H1 (cell line): ENCODE measurements at regions not wholly inside any gene's neighbourhood (a gene's known extent, or its start where the extent isn't known, plus 50 kb on each side); places are given as distances from the start of the nearest gene placed in this dataset.

Source experiments
- CTCF ChIA-PET: fragments of 300-600 bp; sonication (Branson Sonifier 250); formaldehyde crosslinking; loops from one replicate; lab custom pipeline; 2021; ENCODE audit not compliant: partially characterized antibody; lab: Charles Lee
- POLR2A ChIA-PET: fragments of 300-600 bp; sonication (Branson Sonifier 250); formaldehyde crosslinking; loops from one replicate; lab custom pipeline; 2021; ENCODE audit warnings: inconsistent platforms; ENCODE audit not compliant: partially characterized antibody; lab: Charles Lee
- DNase-seq, 2 experiments: peaks; one replicate each; pipeline versions ENCODE4 v3.0.0 to v3.0.0-alpha.2; 2010 to 2022; ENCODE audit warnings: low spot score in 2 of 2, low read depth in 1 of 2, mixed read lengths in 1 of 2
- FAIRE-seq: peaks from 2 replicates; lab custom pipeline; 2011; peaks lifted over from hg19 to GRCh38; lab: Jason Lieb, UNC
- H2AFZ ChIP-seq: 2 replicates; pipeline ENCODE4 v1.8.1; 2012; ENCODE audit warnings: low read length, inconsistent platforms
- H2AK5ac ChIP-seq: 2 replicates; pipeline ENCODE4 v1.6.1; 2013; ENCODE audit warnings: low read depth, low read length
- H2BK120ac ChIP-seq: replicated peaks from 2 replicates; pipeline ENCODE3; 2013; ENCODE audit warnings: low read depth, low read length, inconsistent platforms
- H2BK12ac ChIP-seq: 2 replicates; pipeline ENCODE4 v1.6.1; 2013; ENCODE audit warnings: low read depth, low read length
- H2BK15ac ChIP-seq: 2 replicates; pipeline ENCODE4 v1.6.1; 2013; ENCODE audit warnings: low read length
- H2BK20ac ChIP-seq: 2 replicates; pipeline ENCODE4 v1.6.1; 2013; ENCODE audit warnings: low read length
- H2BK5ac ChIP-seq: 2 replicates; pipeline ENCODE4 v1.6.1; 2013; ENCODE audit warnings: low read depth, low read length
- H3K14ac ChIP-seq: 2 replicates; pipeline ENCODE4 v1.6.1; 2013; ENCODE audit warnings: inconsistent platforms; ENCODE audit not compliant: insufficient read length
- H3K18ac ChIP-seq: 2 replicates; pipeline ENCODE4 v1.6.1; 2013; ENCODE audit warnings: low read length; ENCODE audit errors: extremely low read depth
- H3K23ac ChIP-seq: 2 replicates; pipeline ENCODE4 v1.6.1; 2013; ENCODE audit warnings: inconsistent platforms; ENCODE audit not compliant: insufficient read length
- H3K23me2 ChIP-seq: 2 replicates; pipeline ENCODE4 v1.6.1; 2013; ENCODE audit warnings: low read depth, low read length
- H3K27ac ChIP-seq: 2 replicates; pipeline ENCODE4 v1.6.1; 2011; ENCODE audit warnings: low read depth, low read length, inconsistent platforms
- H3K27me3 ChIP-seq, 4 experiments: replicated peaks in 1 of 4; 1 replicate in 1 of 4; 2 replicates in 3 of 4; pipeline versions ENCODE4 v1.6.1 to v1.8.1; 2011 to 2013; ENCODE audit warnings: low read length in 3 of 4, mild to moderate bottlenecking in 3 of 4, inconsistent platforms in 2 of 4, mixed read lengths in 2 of 4, moderate library complexity in 1 of 4; ENCODE audit not compliant: control insufficient read depth in 3 of 4, insufficient read depth in 3 of 4; ENCODE audit errors: extremely low read depth in 1 of 4
- H3K36me3 ChIP-seq, 4 experiments: 2 replicates each; pipeline versions ENCODE4 v1.6.1 to v1.8.1; 2011 to 2013; ENCODE audit warnings: mild to moderate bottlenecking in 4 of 4, low read length in 3 of 4, moderate library complexity in 2 of 4, control low read depth in 1 of 4, inconsistent platforms in 1 of 4; ENCODE audit not compliant: insufficient read depth in 4 of 4, control insufficient read depth in 2 of 4
- H3K4ac ChIP-seq: replicated peaks from 2 replicates; pipeline ENCODE3; 2013; ENCODE audit warnings: low read length, low read depth, mixed read lengths, inconsistent platforms; ENCODE audit not compliant: insufficient read length
- H3K4me1 ChIP-seq, 4 experiments: replicated peaks in 1 of 4; 1 replicate in 1 of 4; 2 replicates in 3 of 4; pipeline versions ENCODE4 v1.6.1 to v1.8.1; 2011 to 2013; ENCODE audit warnings: low read length in 3 of 4, inconsistent platforms in 2 of 4, mixed read lengths in 1 of 4; ENCODE audit not compliant: insufficient read depth in 4 of 4, control insufficient read depth in 3 of 4
- H3K4me2 ChIP-seq, 2 experiments: 2 replicates each; pipeline versions ENCODE4 v1.6.1 to v1.8.1; 2011 to 2013; ENCODE audit warnings: low read depth in 2 of 2, low read length in 2 of 2, control low read depth in 1 of 2, inconsistent platforms in 1 of 2, mild to moderate bottlenecking in 1 of 2; ENCODE audit not compliant: insufficient read depth in 1 of 2
- H3K4me3 ChIP-seq, 4 experiments: fragments of 200-600, 300-600 bp in 1 of 4; sonication (generic), shearing (Covaris generic), sonication (Bioruptor Twin) in 1 of 4; 2 replicates each; pipeline versions ENCODE4 v1.5.1 to v1.8.1; 2011 to 2016; ENCODE audit warnings: low read length in 4 of 4, low read depth in 3 of 4, control low read depth in 2 of 4, inconsistent platforms in 2 of 4, mild to moderate bottlenecking in 2 of 4, mixed read lengths in 1 of 4, moderate library complexity in 1 of 4; ENCODE audit not compliant: insufficient read depth in 2 of 4; ENCODE audit errors: extremely low read depth in 1 of 4
- H3K56ac ChIP-seq: replicated peaks from 2 replicates; pipeline ENCODE3; 2013; ENCODE audit warnings: low read depth, mild to moderate bottlenecking, mixed read lengths, low read length, inconsistent platforms; ENCODE audit not compliant: insufficient read length
- H3K79me1 ChIP-seq: 2 replicates; pipeline ENCODE4 v1.6.1; 2013; ENCODE audit warnings: low read depth, low read length, control low read depth
- H3K79me2 ChIP-seq, 2 experiments: 2 replicates each; pipeline versions ENCODE4 v1.6.1 to v1.8.1; 2012 to 2013; ENCODE audit warnings: low read length in 2 of 2, mild to moderate bottlenecking in 2 of 2, inconsistent platforms in 1 of 2; ENCODE audit not compliant: insufficient read depth in 2 of 2, control insufficient read depth in 1 of 2
- H3K9ac ChIP-seq, 4 experiments: replicated peaks in 1 of 4; 1 replicate in 1 of 4; 2 replicates in 3 of 4; pipeline versions ENCODE4 v1.6.1 to v1.8.1; 2011 to 2013; ENCODE audit warnings: low read depth in 3 of 4, low read length in 3 of 4, control low read depth in 2 of 4, mild to moderate bottlenecking in 2 of 4, moderate library complexity in 2 of 4, inconsistent platforms in 1 of 4; ENCODE audit errors: extremely low read depth in 1 of 4
- H3K9me3 ChIP-seq, 2 experiments: 2 replicates each; pipeline versions ENCODE4 v1.6.1 to v1.8.1; 2012 to 2013; ENCODE audit warnings: mild to moderate bottlenecking in 2 of 2, moderate library complexity in 2 of 2, control low read depth in 1 of 2, inconsistent platforms in 1 of 2, low read depth in 1 of 2, low read length in 1 of 2, mixed read lengths in 1 of 2; ENCODE audit not compliant: insufficient read depth in 2 of 2
- H4K20me1 ChIP-seq, 2 experiments: replicated peaks in 1 of 2; 2 replicates each; pipeline versions ENCODE3 to v1.8.1; 2011 to 2013; ENCODE audit warnings: inconsistent platforms in 2 of 2, low read length in 2 of 2, mild to moderate bottlenecking in 1 of 2; ENCODE audit not compliant: insufficient read depth in 2 of 2, control insufficient read depth in 1 of 2
- H4K5ac ChIP-seq: 2 replicates; pipeline ENCODE4 v1.6.1; 2013; ENCODE audit warnings: low read length, low read depth, mixed read lengths, inconsistent platforms; ENCODE audit not compliant: insufficient read length
- H4K8ac ChIP-seq: 2 replicates; pipeline ENCODE4 v1.8.0; 2013; ENCODE audit warnings: mild to moderate bottlenecking, moderate library complexity, low read length, inconsistent platforms; ENCODE audit not compliant: insufficient read depth; ENCODE audit errors: extremely low read depth
- H4K91ac ChIP-seq: replicated peaks from 2 replicates; pipeline ENCODE3; 2013; ENCODE audit warnings: low read length, mixed read lengths, inconsistent platforms; ENCODE audit not compliant: insufficient read length
- WGBS, 2 experiments: shearing (Covaris generic) in 1 of 2; methylation state at CpG; one replicate each; pipeline versions ENCODE4 v1.1.6 to v1.1.7; 2013 to 2015; ENCODE audit warnings: low lambda C conversion rate in 2 of 2, mixed read lengths in 2 of 2, inconsistent platforms in 1 of 2, low coverage in 1 of 2, missing lambda C conversion rate in 1 of 2; ENCODE audit not compliant: insufficient replicate concordance in 2 of 2, insufficient coverage in 1 of 2, insufficient read length in 1 of 2; ENCODE audit errors: extremely low coverage in 1 of 2, missing lambda C conversion rate in 1 of 2; 5-methylcytosine and 5-hydroxymethylcytosine counted together

GRCh38 chr14:71675126-71675899 lies 256.9 kb upstream of the RGS6 start:
- H4K8ac ChIP-seq: no peak overlapping the region
- H3K27me3 ChIP-seq: no peaks in the 10 kb centered on the region
- H3K36me3 ChIP-seq: peaks cover 4 to 21% (median 12%) of the 10 kb centered on the region in 4 experiments; a peak in 6 of 8 replicates
- peak overlapping the region; percentile 96 for H4K91ac ChIP-seq
- peak overlapping the region; percentile 36 for H2BK120ac ChIP-seq
- no peaks in the 10 kb centered on the region for H4K20me1 ChIP-seq
- H3K9me3 ChIP-seq: peaks cover 0 to 6% of the 10 kb centered on the region in 2 experiments; a peak in 1 of 4 replicates
- no peak overlapping the region for H3K56ac ChIP-seq
- peaks cover 0 to 6% (median under 1%) of the 10 kb centered on the region in 4 experiments; a peak in 4 of 7 replicates for H3K4me1 ChIP-seq
- peak overlapping the region; percentile 30 for H3K4ac ChIP-seq
- H3K23ac ChIP-seq: no peak overlapping the region
- ChIA-PET CTCF (interaction anchor here (0.8 to 1.0 kb wide), 4 partner anchors 13 to 309 kb away, joined by 3 read pairs; no protein-coding TSS in a partner anchor), POLR2A (interaction anchor here (0.7 to 1.0 kb wide), 3 partner anchors 13 to 355 kb away, joined by 3 read pairs; no protein-coding TSS in a partner anchor)
- H3K4me3 ChIP-seq: no peak overlapping the region
- H3K4me2 ChIP-seq: no peak overlapping the region; a peak in 1 of 4 replicates
- H3K18ac ChIP-seq: peak overlapping the region; percentile 90
- no peak overlapping the region; a peak in 1 of 7 replicates for H3K9ac ChIP-seq
- H3K23me2 ChIP-seq: no peaks in the 10 kb centered on the region; the same call in 1 of the 2 replicates
- 44% methylated on average over 7 of the region's 7 CpGs; no CpG with 5 or more reads in 1 of the 2 experiments for WGBS, 2 experiments
- H2BK5ac ChIP-seq: peak overlapping the region; percentile 83; the same call in 1 of the 2 replicates
- no peak overlapping the region for H3K14ac ChIP-seq
- 0 out of 2 replicates have a peak overlapping the region, but pooled peaks have one; percentile 93 for H2BK20ac ChIP-seq
- H3K79me1 ChIP-seq: no peaks in the 10 kb centered on the region
- H4K5ac ChIP-seq: peak overlapping the region; percentile 78
- no peaks in the 10 kb centered on the region for H3K79me2 ChIP-seq
- H3K27ac ChIP-seq: no peak overlapping the region; the same call in 1 of the 2 replicates
- H2BK12ac ChIP-seq: peak overlapping the region; percentile 92
- DNase-seq: peak; percentile 65 to 76
- H2BK15ac ChIP-seq: peak overlapping the region; percentile 98; the same call in 1 of the 2 replicates
- H2AK5ac ChIP-seq: peak overlapping the region; percentile 99
- FAIRE-seq: no peak
- no peak overlapping the region for H2AFZ ChIP-seq
